HG02759 (cell line): ENCODE measurements at regions not wholly inside any gene's neighbourhood (a gene's known extent, or its start where the extent isn't known, plus 50 kb on each side); places are given as distances from the start of the nearest gene placed in this dataset.

Source experiments
- ATAC-seq: cut with Tn5 transposase; IDR thresholded peaks from one replicate; pipeline ENCODE4 v1.9.1; 2021; ENCODE audit warnings: mild to moderate bottlenecking, moderate library complexity; ENCODE audit not compliant: unreplicated experiment

GRCh38 chr19:30757104-30757836 lies 385.1 kb downstream of the ZNF536 start:
- no peak for ATAC-seq

GRCh38 chr19:30755581-30755980 lies 383.4 kb downstream of the ZNF536 start:
- no peak for ATAC-seq

GRCh38 chr19:30754162-30754561 lies 382.0 kb downstream of the ZNF536 start:
- ATAC-seq, result no peak

- ATAC-seq, result no peak
Measured at GRCh38 chr19:30752876-30753275, 380.7 kb downstream of the ZNF536 start.

- ATAC-seq, result no peak
Measured at GRCh38 chr19:30752201-30752600, 380.0 kb downstream of the ZNF536 start.

- ATAC-seq, result no peak
Measured at GRCh38 chr19:30745476-30745985, 373.3 kb downstream of the ZNF536 start.

- ATAC-seq, result no peak
Measured at GRCh38 chr19:30744741-30745475, 372.7 kb downstream of the ZNF536 start.

GRCh38 chr19:30743702-30744101 lies 371.5 kb downstream of the ZNF536 start:
- no peak for ATAC-seq

GRCh38 chr19:30743011-30743410 lies 370.8 kb downstream of the ZNF536 start:
- ATAC-seq, result no peak

- no peak for ATAC-seq
Measured at GRCh38 chr19:30742406-30742938, 370.3 kb downstream of the ZNF536 start.

GRCh38 chr19:30741566-30741965 lies 369.4 kb downstream of the ZNF536 start:
- ATAC-seq, result no peak

- ATAC-seq, result no peak
Measured at GRCh38 chr19:30739394-30739793, 367.2 kb downstream of the ZNF536 start.

- ATAC-seq, result no peak
Measured at GRCh38 chr19:30738047-30738446, 365.9 kb downstream of the ZNF536 start.

GRCh38 chr19:30734669-30735068 lies 362.5 kb downstream of the ZNF536 start:
- ATAC-seq, result no peak

- ATAC-seq, result no peak
Measured at GRCh38 chr19:30733826-30734550, 361.8 kb downstream of the ZNF536 start.

GRCh38 chr19:30731591-30731990 lies 359.4 kb downstream of the ZNF536 start:
- ATAC-seq, result no peak

- no peak for ATAC-seq
Measured at GRCh38 chr19:30729451-30729850, 357.3 kb downstream of the ZNF536 start.

- no peak for ATAC-seq
Measured at GRCh38 chr19:30722761-30723160, 350.6 kb downstream of the ZNF536 start.

GRCh38 chr19:30722186-30722585 lies 350.0 kb downstream of the ZNF536 start:
- no peak for ATAC-seq

GRCh38 chr19:30719999-30720345 lies 347.8 kb downstream of the ZNF536 start:
- ATAC-seq, result no peak
